Adrenal gland (tissue), 5 donors: ENCODE measurements at regions not wholly inside any gene's neighbourhood (a gene's known extent, or its start where the extent isn't known, plus 50 kb on each side); places are given as distances from the start of the nearest gene placed in this dataset.

Experiments used
- CTCF ChIP-seq, 6 experiments: fragments of 450-650 bp in 4 of 6; fragments of 200-600 bp in 2 of 6; sonication (generic) in 1 of 6; IDR thresholded peaks; 1 replicate in 5 of 6; 2 replicates in 1 of 6; pipeline versions ENCODE4 v1.5.1 to v1.8.0; 2016 to 2021; ENCODE audit warnings: antibody characterized with exemption in 6 of 6, mild to moderate bottlenecking in 2 of 6, moderate library complexity in 1 of 6
- POLR2A ChIP-seq, 2 donors: fragments of 450-650 bp; IDR thresholded peaks; one replicate each; pipeline ENCODE4 v1.6.1; 2017; ENCODE audit warnings: antibody characterized with exemption in 2 of 2, mild to moderate bottlenecking in 2 of 2, moderate library complexity in 1 of 2
- donor health status: DM: no; HTN: no; CAD: no.

- TF ChIP-seq CTCF (IDR thresholded peaks at IDR 0.05) (no peak), POLR2A (IDR thresholded peaks at IDR 0.05) (no peak)
These were observed 433.2 kb upstream of the PKN2 start for GRCh38 chr1:88250915-88251314.
